Mammary epithelial cell (primary cell): ENCODE measurements at regions not wholly inside any gene's neighbourhood (a gene's known extent, or its start where the extent isn't known, plus 50 kb on each side); places are given as distances from the start of the nearest gene placed in this dataset.

Experiments
- EZH2 ChIP-seq: IDR thresholded peaks from 2 replicates; pipeline ENCODE4 v1.6.1; 2012; ENCODE audit warnings: low read length, inconsistent platforms, borderline replicate concordance
- TF ChIP-seq, protein P1 (sequence below), 2 donors: IDR thresholded peaks in 1 of 2; conservative IDR thresholded peaks in 1 of 2; 2 replicates each; pipeline ENCODE4 v1.5.1; 2011 to 2012; ENCODE audit warnings: inconsistent platforms in 2 of 2, low read length in 2 of 2, mild to moderate bottlenecking in 2 of 2, control low read depth in 1 of 2, low read depth in 1 of 2; ENCODE audit not compliant: insufficient read depth in 1 of 2; ENCODE audit errors: extremely low read depth in 1 of 2

DNA sequence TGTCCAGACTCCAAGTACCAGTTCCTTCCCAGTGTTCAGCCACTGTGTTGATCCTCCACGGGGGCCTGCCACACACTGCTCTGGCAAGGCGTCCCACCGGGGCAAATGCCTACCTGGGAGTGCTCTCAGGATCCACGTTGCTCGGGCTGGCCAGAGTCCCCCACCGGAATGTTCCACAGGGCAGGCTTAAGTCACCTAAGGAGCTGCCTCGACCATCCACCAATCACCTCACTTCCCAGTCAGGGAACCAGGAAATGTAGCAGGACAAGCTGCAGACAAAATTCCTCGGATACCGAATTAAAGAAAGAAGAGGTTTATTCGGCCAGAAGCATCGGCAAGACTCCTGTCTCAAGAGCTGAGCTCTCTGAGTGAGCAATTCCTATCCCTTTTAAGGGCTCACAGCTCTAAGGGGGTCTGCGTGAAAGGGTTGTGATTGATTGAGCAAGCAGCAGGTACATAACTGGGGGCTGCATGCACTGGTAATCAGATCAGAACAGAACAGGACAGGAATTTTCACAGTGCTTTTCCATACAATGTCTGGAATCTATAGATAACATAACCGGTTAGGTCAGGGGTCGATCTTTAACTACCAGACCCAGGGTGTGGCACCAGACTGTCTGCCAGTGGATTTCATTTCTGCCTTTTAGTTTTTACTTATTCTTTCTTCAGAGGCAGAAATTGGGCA lies 56.9 kb upstream of the EDNRB start:
- TF ChIP-seq, protein P1, sequence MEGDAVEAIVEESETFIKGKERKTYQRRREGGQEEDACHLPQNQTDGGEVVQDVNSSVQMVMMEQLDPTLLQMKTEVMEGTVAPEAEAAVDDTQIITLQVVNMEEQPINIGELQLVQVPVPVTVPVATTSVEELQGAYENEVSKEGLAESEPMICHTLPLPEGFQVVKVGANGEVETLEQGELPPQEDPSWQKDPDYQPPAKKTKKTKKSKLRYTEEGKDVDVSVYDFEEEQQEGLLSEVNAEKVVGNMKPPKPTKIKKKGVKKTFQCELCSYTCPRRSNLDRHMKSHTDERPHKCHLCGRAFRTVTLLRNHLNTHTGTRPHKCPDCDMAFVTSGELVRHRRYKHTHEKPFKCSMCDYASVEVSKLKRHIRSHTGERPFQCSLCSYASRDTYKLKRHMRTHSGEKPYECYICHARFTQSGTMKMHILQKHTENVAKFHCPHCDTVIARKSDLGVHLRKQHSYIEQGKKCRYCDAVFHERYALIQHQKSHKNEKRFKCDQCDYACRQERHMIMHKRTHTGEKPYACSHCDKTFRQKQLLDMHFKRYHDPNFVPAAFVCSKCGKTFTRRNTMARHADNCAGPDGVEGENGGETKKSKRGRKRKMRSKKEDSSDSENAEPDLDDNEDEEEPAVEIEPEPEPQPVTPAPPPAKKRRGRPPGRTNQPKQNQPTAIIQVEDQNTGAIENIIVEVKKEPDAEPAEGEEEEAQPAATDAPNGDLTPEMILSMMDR (conservative IDR thresholded peaks at IDR 0.05 in 1 of 2, IDR thresholded peaks at IDR 0.05 in 1 of 2; ENCODE audit: extremely low read depth in 1 of 2, insufficient read depth in 1 of 2, low read depth in 1 of 2, low read length in 2 of 2), result no peak
- no peak for TF ChIP-seq EZH2
